ENCODE measurements at regions not wholly inside any gene's neighbourhood (a gene's known extent, or its start where the extent isn't known, plus 50 kb on each side); places are given as distances from the start of the nearest gene placed in this dataset.

GRCh38 chr9:38141746-38142591, 72.9 kb upstream of the SHB start (continued):
- no peak for TF ChIP-seq RAD21 (IDR thresholded peaks at IDR 0.05)
- TF ChIP-seq FOXA1 (IDR thresholded peaks at IDR 0.05) = no peak
- no peak for TF ChIP-seq MAX (IDR thresholded peaks at IDR 0.05)
- TF ChIP-seq ATF3 (IDR thresholded peaks at IDR 0.05) = no peak
- no peak for TF ChIP-seq YY1 (IDR thresholded peaks at IDR 0.05)
- no peak for TF ChIP-seq HNF4G (IDR thresholded peaks at IDR 0.05)
- no peak for TF ChIP-seq RXRA (IDR thresholded peaks at IDR 0.05)
- no peak for TF ChIP-seq ZBTB33 (IDR thresholded peaks at IDR 0.05)

- DNase-seq (ENCODE audit: low spot score) = no peak
- H3K4me1 ChIP-seq (ENCODE audit: control insufficient read depth in 4 of 4, insufficient read depth in 4 of 4, low read length in 3 of 4) = no peaks in the 10 kb centered on the region
- WGBS = 73% methylated on average over 4 of the region's 4 CpGs
- H3K27ac ChIP-seq (ENCODE audit: low read depth in 1 of 2, low read length in 2 of 2) = no peak overlapping the region
- H3K4me3 ChIP-seq (ENCODE audit: low read depth in 1 of 3, low read length in 3 of 3) = no peak overlapping the region
- no peak overlapping the region for H3K9ac ChIP-seq (ENCODE audit: low read depth in 1 of 2, low read length in 2 of 2)
- H3K36me3 ChIP-seq (ENCODE audit: control insufficient read depth in 4 of 4, insufficient read depth in 3 of 4, low read depth in 1 of 4, low read length in 3 of 4) = no peaks in the 10 kb centered on the region
- TF ChIP-seq ZBTB33 (IDR thresholded peaks at IDR 0.05) (no peak), YY1 (IDR thresholded peaks at IDR 0.05) (no peak), HNF4G (IDR thresholded peaks at IDR 0.05) (no peak), EGR1 (IDR thresholded peaks at IDR 0.05; ENCODE audit: low read depth in 2 of 2) (no peak), CTCF (IDR thresholded peaks at IDR 0.05; ENCODE audit: low read depth, low read length, missing input control) (no peak)
- H3K27me3 ChIP-seq (ENCODE audit: control insufficient read depth in 4 of 4, insufficient read depth in 4 of 4, low read length in 3 of 4) = peaks cover 0 to 18% (median 0%) of the 10 kb centered on the region in 4 donors
- H3K9me3 ChIP-seq (ENCODE audit: control insufficient read depth in 4 of 4, low read length in 3 of 4) = no peaks in the 10 kb centered on the region
Measured at GRCh38 chr9:38138276-38138675, 69.2 kb upstream of the SHB start.

GRCh38 chr9:38137342-38137741, 68.3 kb upstream of the SHB start:
- H3K27me3 ChIP-seq (ENCODE audit: control insufficient read depth in 4 of 4, insufficient read depth in 4 of 4, low read length in 3 of 4) = peaks cover 0 to 18% (median 0%) of the 10 kb centered on the region in 4 donors
- no peaks in the 10 kb centered on the region for H3K9me3 ChIP-seq (ENCODE audit: control insufficient read depth in 4 of 4, low read length in 3 of 4)
- no peaks in the 10 kb centered on the region for H3K4me1 ChIP-seq (ENCODE audit: control insufficient read depth in 4 of 4, insufficient read depth in 4 of 4, low read length in 3 of 4)
- no peak overlapping the region for H3K4me3 ChIP-seq (ENCODE audit: low read depth in 1 of 3, low read length in 3 of 3)
- WGBS = 82% methylated on average over 5 of the region's 5 CpGs
- TF ChIP-seq NR2F2 (IDR thresholded peaks at IDR 0.05) = no peak
- no peak for TF ChIP-seq ATF3 (IDR thresholded peaks at IDR 0.05)
- H3K27ac ChIP-seq (ENCODE audit: low read depth in 1 of 2, low read length in 2 of 2) = no peak overlapping the region
- no peaks in the 10 kb centered on the region for H3K36me3 ChIP-seq (ENCODE audit: control insufficient read depth in 4 of 4, insufficient read depth in 3 of 4, low read depth in 1 of 4, low read length in 3 of 4)
- DNase-seq (ENCODE audit: low spot score) = no peak
- no peak overlapping the region for H3K9ac ChIP-seq (ENCODE audit: low read depth in 1 of 2, low read length in 2 of 2)

Measured in liver (tissue), 8 donors.